ENCODE measurements at regions not wholly inside any gene's neighbourhood (a gene's known extent, or its start where the extent isn't known, plus 50 kb on each side); places are given as distances from the start of the nearest gene placed in this dataset.

DNA sequence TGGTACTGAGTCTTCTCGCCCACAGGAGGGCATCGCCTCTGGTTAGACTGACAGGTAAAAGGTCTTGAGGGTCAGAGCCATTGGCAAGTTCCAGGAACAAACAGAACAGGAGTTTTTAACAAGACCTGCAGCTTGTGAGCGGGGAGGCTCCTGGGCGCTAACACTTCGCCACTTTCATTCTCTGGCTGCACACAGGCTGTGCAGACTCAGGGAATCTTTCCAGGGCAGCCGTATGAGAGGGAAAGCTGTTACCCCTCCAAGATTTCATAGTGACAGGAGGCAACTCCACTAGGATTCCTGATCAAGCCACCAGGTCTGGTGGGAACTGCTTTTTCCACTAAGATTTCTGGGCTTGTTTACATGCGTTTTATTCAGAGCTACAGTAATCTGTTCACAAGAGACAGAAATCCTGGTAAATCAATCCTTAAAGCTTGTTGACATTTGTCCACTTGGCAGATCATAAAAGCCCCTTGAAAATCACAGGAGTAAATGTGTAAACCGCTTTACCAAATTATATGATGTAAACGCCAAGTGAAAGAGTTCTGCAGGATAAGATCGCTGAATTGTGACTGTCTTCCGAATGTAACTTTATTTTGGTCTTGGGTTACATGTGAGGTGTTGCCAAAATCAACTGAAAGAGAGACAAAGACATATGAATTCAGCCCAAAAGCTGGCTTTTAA lies 190.6 kb downstream of the MZT1 start:
- DNase-seq (ENCODE audit: low read depth in 4 of 4, low spot score in 3 of 4) = peak in 3 of 4 donors; percentile 50 to 54 (median 53)

DNA sequence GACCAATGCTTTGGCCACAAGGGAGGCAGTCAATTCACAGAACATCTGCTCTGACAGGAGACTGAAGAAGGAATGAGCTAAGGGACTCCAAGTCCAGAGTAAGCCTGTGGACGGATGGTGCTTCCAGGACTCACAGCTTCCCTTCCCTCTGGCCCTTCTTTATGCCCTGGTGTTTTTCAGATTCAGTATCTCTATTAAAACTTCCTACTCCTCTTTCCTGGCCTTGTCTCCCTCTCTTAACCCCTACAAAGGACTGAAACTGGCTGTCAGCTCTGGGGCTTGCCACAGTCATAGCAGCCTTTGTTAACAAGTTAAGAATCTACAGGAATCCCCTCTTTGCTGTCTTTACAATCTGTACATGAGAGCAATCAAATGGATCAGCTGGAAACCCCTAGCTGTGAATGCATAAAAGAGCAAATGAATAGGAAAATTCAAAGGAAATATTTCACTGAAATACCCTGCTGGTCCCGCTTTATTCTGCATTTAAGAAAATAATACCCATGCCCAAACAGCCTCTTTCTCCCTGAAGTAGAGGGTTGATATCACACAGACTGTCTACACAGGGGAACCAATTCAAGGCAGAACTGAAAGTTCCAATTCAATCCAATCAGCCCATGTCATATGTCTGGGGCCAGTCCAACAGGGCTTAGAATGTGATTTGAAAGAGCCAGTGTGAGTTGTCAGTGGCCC lies 192.3 kb downstream of the MZT1 start:
- no peak for DNase-seq (ENCODE audit: low read depth in 4 of 4, low spot score in 3 of 4)

- no peak for DNase-seq (ENCODE audit: low read depth in 4 of 4, low spot score in 3 of 4)
Measured at GRCh38 chr13:72530471-72530870, 197.0 kb downstream of the MZT1 start.

GRCh38 chr13:72527333-72527732 lies 200.1 kb downstream of the MZT1 start:
- no peak for DNase-seq (ENCODE audit: low read depth in 4 of 4, low spot score in 3 of 4)

DNA sequence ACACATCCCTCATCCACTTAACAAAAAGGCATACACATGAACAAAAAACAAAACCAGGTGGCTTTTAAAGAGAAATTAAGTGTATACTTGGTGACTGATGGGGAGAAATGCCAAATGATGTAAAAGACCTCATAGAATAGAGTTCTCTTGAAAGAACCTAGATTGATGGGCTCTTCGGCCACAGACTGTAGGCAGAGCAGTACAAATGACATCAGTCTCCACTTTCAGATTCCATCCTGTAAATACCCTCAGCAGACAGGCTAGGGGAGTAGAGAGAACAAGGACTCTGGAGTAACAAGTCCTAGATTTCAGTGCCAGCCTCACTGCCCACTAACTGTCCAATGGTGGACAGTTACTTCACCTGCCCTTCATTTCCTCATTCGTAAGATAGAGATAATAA lies 203.8 kb downstream of the MZT1 start:
- no peak for DNase-seq (ENCODE audit: low read depth in 4 of 4, low spot score in 3 of 4)

- no peak for DNase-seq (ENCODE audit: low read depth in 4 of 4, low spot score in 3 of 4)
Measured at GRCh38 chr13:72523049-72523448, 204.4 kb downstream of the MZT1 start.

GRCh38 chr13:72521940-72522661 lies 205.3 kb downstream of the MZT1 start:
- DNase-seq (ENCODE audit: low read depth in 4 of 4, low spot score in 3 of 4) = no peak

- no peak for DNase-seq (ENCODE audit: low read depth in 4 of 4, low spot score in 3 of 4)
Measured at GRCh38 chr13:72514146-72514545, 213.3 kb downstream of the MZT1 start.

GRCh38 chr13:72508392-72508791 lies 219.0 kb downstream of the MZT1 start:
- no peak for DNase-seq (ENCODE audit: low read depth in 4 of 4, low spot score in 3 of 4)

DNA sequence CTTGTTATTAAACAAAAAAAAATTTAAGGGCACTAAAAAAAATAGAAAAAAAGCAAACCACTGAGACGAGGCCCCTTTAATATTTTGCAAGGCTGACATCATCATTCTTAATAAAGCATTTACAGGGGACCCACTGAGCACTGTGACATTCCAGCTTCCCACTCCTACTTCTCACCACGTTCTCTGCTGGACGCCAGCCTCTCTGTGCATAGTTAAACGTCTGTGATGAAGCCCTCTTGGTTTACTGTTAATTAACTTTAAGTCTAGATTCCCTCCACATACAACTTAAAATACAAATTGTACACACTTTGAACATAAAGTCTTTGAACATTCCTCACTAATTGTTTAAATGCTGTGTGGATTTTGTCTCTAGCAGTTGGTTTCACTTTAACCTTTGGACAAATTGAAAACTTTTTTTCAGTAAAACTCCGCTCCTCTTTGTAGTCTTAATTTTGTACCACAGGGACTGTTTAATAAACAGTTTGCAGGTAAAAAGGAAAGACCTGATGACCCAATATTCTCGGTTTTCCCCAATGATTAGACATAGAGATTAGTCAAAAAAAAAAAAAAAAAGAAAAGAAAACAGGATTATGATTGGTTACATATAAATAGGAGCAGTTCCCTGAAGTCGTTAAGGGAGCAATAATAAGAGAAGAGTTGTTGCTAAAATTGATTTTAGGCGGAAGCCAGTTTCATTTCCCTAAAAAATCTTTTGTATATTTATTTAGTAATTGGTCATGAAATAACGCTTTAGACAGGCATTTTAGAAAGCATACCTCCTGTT lies 219.8 kb downstream of the MZT1 start:
- DNase-seq (ENCODE audit: low read depth in 4 of 4, low spot score in 3 of 4) = no peak

DNA sequence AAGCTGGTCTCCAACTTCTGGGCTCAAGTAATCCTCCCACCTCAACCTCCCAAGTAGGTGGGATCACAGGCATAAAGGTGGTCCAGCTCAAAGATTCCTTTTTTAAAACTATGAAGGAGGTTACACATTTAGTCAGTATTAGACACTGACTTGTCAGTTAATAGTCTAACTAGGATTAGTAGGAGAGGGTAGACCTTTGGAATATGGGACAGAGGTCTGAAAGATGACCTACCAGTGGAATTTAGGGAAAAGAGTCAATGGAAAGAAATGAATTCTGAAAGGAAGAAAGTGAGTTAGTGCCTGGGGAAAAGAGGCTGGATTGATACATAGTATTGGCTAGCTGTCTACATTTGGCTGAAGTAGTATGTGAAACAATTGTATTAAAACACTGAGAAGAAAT lies 220.7 kb downstream of the MZT1 start:
- no peak for DNase-seq (ENCODE audit: low read depth in 4 of 4, low spot score in 3 of 4)

DNA sequence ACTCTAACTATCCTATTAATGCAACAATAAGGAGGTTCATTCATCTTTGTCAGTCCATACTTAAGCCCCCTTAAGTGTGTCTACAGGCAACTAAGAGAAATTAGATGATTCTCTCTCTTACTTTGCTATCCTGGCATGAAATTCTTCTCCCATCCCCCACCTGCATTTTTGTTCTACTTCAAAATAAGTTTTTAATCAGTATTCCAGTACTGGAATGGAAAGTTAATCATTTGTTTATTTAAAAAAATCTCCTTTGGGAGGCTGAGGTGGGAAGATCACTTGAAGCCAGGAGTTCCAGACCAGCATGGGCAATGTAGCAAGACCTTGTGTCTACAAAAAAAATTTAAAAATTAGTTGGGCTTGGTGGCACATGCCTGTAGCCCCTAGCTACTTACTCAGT lies 222.1 kb downstream of the MZT1 start:
- DNase-seq (ENCODE audit: low read depth in 4 of 4, low spot score in 3 of 4) = no peak

GRCh38 chr13:72504131-72504841 lies 223.1 kb downstream of the MZT1 start:
- no peak for DNase-seq (ENCODE audit: low read depth in 4 of 4, low spot score in 3 of 4)

DNA sequence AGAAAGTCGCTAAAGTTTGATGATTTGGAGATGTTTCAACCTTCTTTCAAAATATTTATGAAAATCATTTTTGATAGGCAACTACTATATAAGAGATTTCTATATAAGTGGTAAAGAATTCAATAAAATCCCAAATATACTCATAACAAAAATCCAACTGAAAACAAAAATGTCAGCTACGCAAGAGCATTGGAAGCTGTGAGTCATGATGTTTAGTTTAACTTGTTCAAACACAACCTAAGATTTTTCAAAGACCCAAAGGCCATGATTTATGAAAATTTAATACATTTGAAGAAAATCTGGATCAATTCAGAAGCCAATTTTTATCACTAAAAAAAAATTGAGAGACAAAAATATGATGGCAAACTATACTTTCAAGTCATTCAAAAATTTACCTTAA lies 226.6 kb downstream of the MZT1 start:
- no peak for DNase-seq (ENCODE audit: low read depth in 4 of 4, low spot score in 3 of 4)

- DNase-seq (ENCODE audit: low read depth in 4 of 4, low spot score in 3 of 4) = no peak
Measured at GRCh38 chr13:72495681-72496080, 231.7 kb downstream of the MZT1 start.

DNA sequence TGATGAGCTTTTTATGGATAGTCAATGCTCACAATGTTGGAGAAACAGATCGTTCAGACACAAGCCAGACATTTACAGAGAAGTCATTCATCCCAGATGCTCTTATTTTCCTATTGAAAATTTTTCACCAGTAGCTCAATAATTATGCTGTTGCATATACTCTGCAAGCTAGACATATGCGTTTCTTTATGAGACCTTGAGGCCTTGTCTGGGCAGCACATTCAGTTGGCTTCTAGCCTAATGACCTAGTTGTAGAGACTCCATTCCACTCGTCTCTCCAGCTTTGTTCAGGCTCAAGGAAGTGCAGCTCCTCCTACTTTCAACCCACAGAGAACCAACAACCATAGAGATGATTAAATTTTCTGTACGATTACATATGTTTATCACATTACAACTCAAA lies 237.7 kb downstream of the MZT1 start:
- DNase-seq (ENCODE audit: low read depth in 4 of 4, low spot score in 3 of 4) = no peak

DNA sequence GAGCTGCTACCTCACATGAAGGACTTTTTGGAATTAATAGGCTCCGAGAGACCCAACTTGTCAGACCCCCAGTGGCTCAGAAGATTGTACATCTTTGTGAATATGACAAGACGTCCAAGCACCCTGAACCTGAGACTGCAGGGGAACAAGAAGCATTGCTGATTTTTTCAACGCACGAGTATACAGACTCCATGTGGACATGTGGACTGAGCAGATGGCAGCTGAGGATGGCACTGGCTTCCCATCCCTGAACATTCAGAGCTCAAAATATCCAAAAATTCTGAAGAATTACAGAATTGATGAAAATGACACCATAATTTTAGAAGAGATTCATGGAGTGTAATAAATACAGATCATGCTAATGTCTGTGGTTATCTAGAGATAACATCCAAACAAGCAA lies 254.1 kb downstream of the MZT1 start:
- DNase-seq (ENCODE audit: low read depth in 4 of 4, low spot score in 3 of 4) = no peak

- DNase-seq (ENCODE audit: low read depth in 4 of 4, low spot score in 3 of 4) = no peak
Measured at GRCh38 chr13:72469906-72470305, 257.5 kb downstream of the MZT1 start.

DNA sequence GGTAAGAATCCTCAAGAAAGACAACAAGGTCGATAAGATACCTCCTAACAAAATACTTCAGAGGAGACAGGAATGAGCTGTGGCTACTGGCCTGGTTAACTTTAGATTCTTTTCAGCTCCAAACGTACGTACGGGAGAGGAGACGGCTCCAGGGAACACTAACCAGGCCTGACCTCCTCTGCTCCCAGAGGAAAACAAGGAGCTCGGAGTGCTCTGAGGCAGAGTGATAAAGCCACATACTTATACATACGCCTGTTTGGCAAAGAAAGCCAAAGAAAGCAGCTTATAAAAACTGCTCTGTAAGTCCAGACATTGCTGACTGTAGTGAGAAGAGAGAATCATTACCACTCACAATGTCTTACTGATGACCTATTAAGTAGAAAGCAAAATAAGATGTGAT lies 263.9 kb downstream of the MZT1 start:
- DNase-seq (ENCODE audit: low read depth in 4 of 4, low spot score in 3 of 4) = peak in 1 of 4 donors; percentile 10

- DNase-seq (ENCODE audit: low read depth in 4 of 4, low spot score in 3 of 4) = no peak
Measured at GRCh38 chr13:72462726-72463125, 264.7 kb downstream of the MZT1 start.
